ENCODE measurements at regions not wholly inside any gene's neighbourhood (a gene's known extent, or its start where the extent isn't known, plus 50 kb on each side); places are given as distances from the start of the nearest gene placed in this dataset.

DNA sequence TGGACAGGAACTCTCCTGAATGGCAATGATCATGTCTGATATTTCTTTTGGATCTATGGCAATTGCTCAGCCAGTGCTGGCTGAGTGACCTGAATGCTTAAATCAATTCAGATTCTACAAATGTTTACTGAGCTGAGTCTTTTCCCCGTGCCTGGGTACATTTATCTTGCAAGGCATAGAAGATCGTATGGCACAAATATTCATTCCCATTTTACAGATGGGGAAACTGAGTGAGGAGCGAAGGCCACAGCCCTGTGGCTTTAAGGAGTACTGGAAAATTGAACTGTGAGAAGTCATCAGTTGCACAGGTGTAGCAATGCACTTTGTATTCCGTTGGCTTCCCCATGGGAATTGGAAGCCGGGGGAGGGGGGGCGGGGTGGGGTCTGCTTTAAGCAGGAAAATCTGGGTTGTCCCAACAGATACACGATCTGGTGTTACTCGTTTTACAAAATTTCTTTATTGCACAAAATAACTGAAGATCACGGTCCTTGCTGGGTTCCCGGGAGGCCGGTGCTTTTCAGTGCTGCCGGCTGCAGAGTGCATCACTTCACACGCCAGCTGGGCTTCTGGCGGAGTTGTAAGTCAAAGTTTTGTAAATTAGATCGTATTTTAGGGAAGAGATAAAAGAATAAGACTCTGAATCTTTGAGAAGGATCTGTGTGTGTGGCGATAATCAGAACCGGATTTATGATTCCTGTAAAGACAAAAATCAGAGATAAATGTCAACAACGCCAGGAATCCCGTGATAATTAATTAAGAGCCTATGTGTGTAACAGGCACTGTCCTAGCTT is 75.0 kb upstream of the MAP1LC3B2 start:
- ATAC-seq (no peak), DNase-seq (no peak)
- Histone ChIP-seq H3K9me3 (ENCODE audit: control insufficient read depth, insufficient read depth, low read length) (peaks cover 6% of the 10 kb centered on the region), H3K27ac (ENCODE audit: low read length) (no peak overlapping the region), H3K27me3 (ENCODE audit: control insufficient read depth, insufficient read depth, low read length) (no peaks in the 10 kb centered on the region), H3K4me3 (ENCODE audit: low read length) (no peak overlapping the region), H3K36me3 (ENCODE audit: control insufficient read depth, insufficient read depth, low read length) (no peaks in the 10 kb centered on the region), H3K4me1 (ENCODE audit: control insufficient read depth, insufficient read depth, low read length) (no peaks in the 10 kb centered on the region)
- Mint-ChIP-seq H3K4me1 (no peaks in the 10 kb centered on the region), H3K4me3 (no peak overlapping the region), H3K9me3 (no peaks in the 10 kb centered on the region), H3K36me3 (no peaks in the 10 kb centered on the region), H3K27me3 (ENCODE audit: low read depth in 2 of 2) (peaks cover 9 to 19% of the 10 kb centered on the region in 2 donors), H3K27ac (no peak overlapping the region)
- intact Hi-C loops (cut with micrococcal nuclease), result no loop called here
- TF ChIP-seq, protein P1, sequence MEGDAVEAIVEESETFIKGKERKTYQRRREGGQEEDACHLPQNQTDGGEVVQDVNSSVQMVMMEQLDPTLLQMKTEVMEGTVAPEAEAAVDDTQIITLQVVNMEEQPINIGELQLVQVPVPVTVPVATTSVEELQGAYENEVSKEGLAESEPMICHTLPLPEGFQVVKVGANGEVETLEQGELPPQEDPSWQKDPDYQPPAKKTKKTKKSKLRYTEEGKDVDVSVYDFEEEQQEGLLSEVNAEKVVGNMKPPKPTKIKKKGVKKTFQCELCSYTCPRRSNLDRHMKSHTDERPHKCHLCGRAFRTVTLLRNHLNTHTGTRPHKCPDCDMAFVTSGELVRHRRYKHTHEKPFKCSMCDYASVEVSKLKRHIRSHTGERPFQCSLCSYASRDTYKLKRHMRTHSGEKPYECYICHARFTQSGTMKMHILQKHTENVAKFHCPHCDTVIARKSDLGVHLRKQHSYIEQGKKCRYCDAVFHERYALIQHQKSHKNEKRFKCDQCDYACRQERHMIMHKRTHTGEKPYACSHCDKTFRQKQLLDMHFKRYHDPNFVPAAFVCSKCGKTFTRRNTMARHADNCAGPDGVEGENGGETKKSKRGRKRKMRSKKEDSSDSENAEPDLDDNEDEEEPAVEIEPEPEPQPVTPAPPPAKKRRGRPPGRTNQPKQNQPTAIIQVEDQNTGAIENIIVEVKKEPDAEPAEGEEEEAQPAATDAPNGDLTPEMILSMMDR (IDR thresholded peaks at IDR 0.05), result no peak
- WGBS (ENCODE audit: insufficient coverage), result 91% methylated on average over 18 of the region's 19 CpGs

DNA sequence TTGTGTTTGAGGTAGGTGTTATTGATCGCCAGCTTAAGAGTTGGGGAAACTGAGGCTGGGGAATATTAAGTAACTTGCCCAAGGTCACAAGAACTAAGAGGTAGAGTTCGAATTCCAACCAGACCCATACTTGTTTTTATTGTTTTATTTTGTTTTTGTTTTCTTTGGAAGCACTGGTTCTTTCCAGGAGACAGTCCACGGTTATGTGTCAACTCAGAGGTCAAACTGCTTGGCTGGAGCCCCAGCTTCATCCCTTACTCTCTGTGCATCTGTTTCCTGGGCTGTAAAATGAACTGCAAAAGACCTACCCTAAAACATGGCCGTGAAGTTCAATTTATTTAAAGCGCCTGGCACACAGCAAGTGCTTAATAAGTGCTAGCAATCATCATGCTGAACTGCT is 74.4 kb upstream of the MAP1LC3B2 start:
- no peaks in the 10 kb centered on the region for H3K36me3 ChIP-seq (ENCODE audit: control insufficient read depth, insufficient read depth, low read length)
- TF ChIP-seq, protein P1 (IDR thresholded peaks at IDR 0.05), result no peak
- Mint-ChIP-seq H3K9me3 (no peaks in the 10 kb centered on the region), H3K4me1 (no peaks in the 10 kb centered on the region), H3K4me3 (no peak overlapping the region), H3K27me3 (ENCODE audit: low read depth in 2 of 2) (peaks cover 9 to 19% of the 10 kb centered on the region in 2 donors), H3K27ac (no peak overlapping the region), H3K36me3 (no peaks in the 10 kb centered on the region)
- H3K4me1 ChIP-seq (ENCODE audit: control insufficient read depth, insufficient read depth, low read length), result no peaks in the 10 kb centered on the region
- WGBS (ENCODE audit: insufficient coverage), result 85% methylated on average over 5 of the region's 5 CpGs
- no peak overlapping the region for H3K4me3 ChIP-seq (ENCODE audit: low read length)
- intact Hi-C loops (cut with micrococcal nuclease), result no loop called here
- DNase-seq, result no peak
- H3K27me3 ChIP-seq (ENCODE audit: control insufficient read depth, insufficient read depth, low read length), result no peaks in the 10 kb centered on the region
- no peak for ATAC-seq
- H3K27ac ChIP-seq (ENCODE audit: low read length), result no peak overlapping the region
- peaks cover 6% of the 10 kb centered on the region for H3K9me3 ChIP-seq (ENCODE audit: control insufficient read depth, insufficient read depth, low read length)

GRCh38 chr12:116489116-116489515 is 70.1 kb upstream of the MAP1LC3B2 start:
- WGBS (ENCODE audit: insufficient coverage), result 51% methylated on average over 3 of the region's 3 CpGs
- Histone ChIP-seq H3K4me1 (ENCODE audit: control insufficient read depth, insufficient read depth, low read length) (no peaks in the 10 kb centered on the region), H3K27ac (ENCODE audit: low read length) (no peak overlapping the region), H3K27me3 (ENCODE audit: control insufficient read depth, insufficient read depth, low read length) (no peaks in the 10 kb centered on the region), H3K4me3 (ENCODE audit: low read length) (no peak overlapping the region), H3K9me3 (ENCODE audit: control insufficient read depth, insufficient read depth, low read length) (peaks cover 6% of the 10 kb centered on the region), H3K36me3 (ENCODE audit: control insufficient read depth, insufficient read depth, low read length) (no peaks in the 10 kb centered on the region)
- Mint-ChIP-seq H3K9me3 (no peaks in the 10 kb centered on the region), H3K27me3 (ENCODE audit: low read depth in 2 of 2) (peaks cover 1 to 3% of the 10 kb centered on the region in 2 donors), H3K27ac (no peak overlapping the region), H3K36me3 (no peaks in the 10 kb centered on the region), H3K4me3 (no peak overlapping the region), H3K4me1 (no peaks in the 10 kb centered on the region)
- DNase-seq (no peak), ATAC-seq (no peak)
- TF ChIP-seq, protein P1 (IDR thresholded peaks at IDR 0.05), result no peak
- intact Hi-C loops (cut with micrococcal nuclease), result no loop called here

- intact Hi-C loops (cut with micrococcal nuclease), result no loop called here
- Histone ChIP-seq H3K27me3 (ENCODE audit: control insufficient read depth, insufficient read depth, low read length) (no peaks in the 10 kb centered on the region), H3K27ac (ENCODE audit: low read length) (no peak overlapping the region), H3K36me3 (ENCODE audit: control insufficient read depth, insufficient read depth, low read length) (no peaks in the 10 kb centered on the region), H3K4me3 (ENCODE audit: low read length) (no peak overlapping the region), H3K9me3 (ENCODE audit: control insufficient read depth, insufficient read depth, low read length) (peaks cover 6% of the 10 kb centered on the region), H3K4me1 (ENCODE audit: control insufficient read depth, insufficient read depth, low read length) (no peaks in the 10 kb centered on the region)
- H3K27me3 Mint-ChIP-seq (ENCODE audit: low read depth in 2 of 2), result peaks cover 0 to 3% of the 10 kb centered on the region in 2 donors
- H3K27ac Mint-ChIP-seq, result no peak overlapping the region
- DNase-seq, result no peak
- TF ChIP-seq, protein P1 (IDR thresholded peaks at IDR 0.05), result no peak
- H3K4me3 Mint-ChIP-seq, result no peak overlapping the region
- H3K36me3 Mint-ChIP-seq, result no peaks in the 10 kb centered on the region
- WGBS (ENCODE audit: insufficient coverage), result 83% methylated on average over 1 of the region's 2 CpGs
- no peaks in the 10 kb centered on the region for H3K9me3 Mint-ChIP-seq
- no peak for ATAC-seq
- no peaks in the 10 kb centered on the region for H3K4me1 Mint-ChIP-seq
Measured at GRCh38 chr12:116490471-116490870, 68.7 kb upstream of the MAP1LC3B2 start.

All from natural killer cell (primary cell).